ENCODE measurements at regions not wholly inside any gene's neighbourhood (a gene's known extent, or its start where the extent isn't known, plus 50 kb on each side); places are given as distances from the start of the nearest gene placed in this dataset.

DNA sequence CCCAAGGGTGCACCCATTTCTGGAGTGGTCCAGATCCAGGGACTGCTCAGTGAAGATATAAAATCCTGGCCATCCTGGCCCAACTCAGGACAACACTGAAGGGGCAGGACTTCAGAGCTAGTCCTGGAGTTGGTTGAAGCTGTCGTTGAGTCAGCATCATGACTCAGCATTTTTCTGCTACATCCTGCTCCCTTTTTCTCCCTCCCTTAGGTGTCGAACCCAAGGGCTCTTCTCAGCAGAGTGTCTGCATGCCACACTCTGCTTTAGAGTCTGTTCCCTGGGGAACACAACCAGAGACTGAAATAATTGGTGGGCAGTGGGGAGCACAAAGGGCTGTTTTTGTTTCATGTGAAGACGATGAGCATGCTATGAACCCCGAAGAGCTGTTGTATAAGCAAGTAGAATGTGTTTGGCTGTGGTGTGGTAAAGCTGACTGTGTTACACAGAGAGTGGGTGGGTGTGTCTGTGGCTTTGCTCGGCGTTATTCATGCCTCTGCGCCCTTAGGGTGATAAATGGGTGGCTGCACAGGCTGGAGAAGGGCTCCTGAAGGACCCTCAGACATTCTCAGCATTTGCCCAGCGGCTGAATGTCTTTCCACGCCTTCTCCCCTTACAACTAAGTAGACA lies 167.2 kb downstream of the CYYR1 start:
- TF ChIP-seq EP300 (IDR thresholded peaks at IDR 0.05) (no peak), POLR2A (IDR thresholded peaks at IDR 0.05) (no peak)
- TF ChIP-seq, protein P1, sequence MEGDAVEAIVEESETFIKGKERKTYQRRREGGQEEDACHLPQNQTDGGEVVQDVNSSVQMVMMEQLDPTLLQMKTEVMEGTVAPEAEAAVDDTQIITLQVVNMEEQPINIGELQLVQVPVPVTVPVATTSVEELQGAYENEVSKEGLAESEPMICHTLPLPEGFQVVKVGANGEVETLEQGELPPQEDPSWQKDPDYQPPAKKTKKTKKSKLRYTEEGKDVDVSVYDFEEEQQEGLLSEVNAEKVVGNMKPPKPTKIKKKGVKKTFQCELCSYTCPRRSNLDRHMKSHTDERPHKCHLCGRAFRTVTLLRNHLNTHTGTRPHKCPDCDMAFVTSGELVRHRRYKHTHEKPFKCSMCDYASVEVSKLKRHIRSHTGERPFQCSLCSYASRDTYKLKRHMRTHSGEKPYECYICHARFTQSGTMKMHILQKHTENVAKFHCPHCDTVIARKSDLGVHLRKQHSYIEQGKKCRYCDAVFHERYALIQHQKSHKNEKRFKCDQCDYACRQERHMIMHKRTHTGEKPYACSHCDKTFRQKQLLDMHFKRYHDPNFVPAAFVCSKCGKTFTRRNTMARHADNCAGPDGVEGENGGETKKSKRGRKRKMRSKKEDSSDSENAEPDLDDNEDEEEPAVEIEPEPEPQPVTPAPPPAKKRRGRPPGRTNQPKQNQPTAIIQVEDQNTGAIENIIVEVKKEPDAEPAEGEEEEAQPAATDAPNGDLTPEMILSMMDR (IDR thresholded peaks at IDR 0.05), result no peak
